ENCODE measurements at regions not wholly inside any gene's neighbourhood (a gene's known extent, or its start where the extent isn't known, plus 50 kb on each side); places are given as distances from the start of the nearest gene placed in this dataset.

- Histone ChIP-seq H2BK12ac (ENCODE audit: low read depth, low read length) (no peak overlapping the region), H3K79me2 (ENCODE audit: control insufficient read depth in 1 of 2, insufficient read depth in 2 of 2, low read length in 2 of 2) (no peaks in the 10 kb centered on the region), H2AK5ac (ENCODE audit: low read depth, low read length) (no peak overlapping the region), H3K14ac (ENCODE audit: insufficient read length) (no peak overlapping the region), H3K4me3 (ENCODE audit: extremely low read depth in 1 of 4, insufficient read depth in 2 of 4, low read depth in 3 of 4, low read length in 4 of 4) (no peak overlapping the region), H2BK15ac (ENCODE audit: low read length) (no peak overlapping the region), H3K36me3 (ENCODE audit: control insufficient read depth in 2 of 4, insufficient read depth in 4 of 4, low read length in 3 of 4) (no peaks in the 10 kb centered on the region), H4K8ac (ENCODE audit: extremely low read depth, insufficient read depth, low read length) (no peak overlapping the region), H4K20me1 (replicated peaks in 1 of 2; ENCODE audit: control insufficient read depth in 1 of 2, insufficient read depth in 2 of 2, low read length in 2 of 2) (no peaks in the 10 kb centered on the region), H3K4ac (replicated peaks; ENCODE audit: insufficient read length, low read depth, low read length) (no peak overlapping the region), H3K27ac (ENCODE audit: low read depth, low read length) (no peak overlapping the region), H3K23ac (ENCODE audit: insufficient read length) (no peak overlapping the region), H3K23me2 (ENCODE audit: low read depth, low read length) (no peaks in the 10 kb centered on the region), H4K91ac (replicated peaks; ENCODE audit: insufficient read length, low read length) (no peak overlapping the region), H2BK120ac (replicated peaks; ENCODE audit: low read depth, low read length) (no peak overlapping the region), H4K5ac (ENCODE audit: insufficient read length, low read depth, low read length) (no peak overlapping the region), H3K18ac (ENCODE audit: extremely low read depth, low read length) (no peak overlapping the region), H2BK5ac (ENCODE audit: low read depth, low read length) (no peak overlapping the region), H3K9ac (replicated peaks in 1 of 4; ENCODE audit: extremely low read depth in 1 of 4, low read depth in 3 of 4, low read length in 3 of 4) (no peak overlapping the region), H3K27me3 (replicated peaks in 1 of 4; ENCODE audit: control insufficient read depth in 3 of 4, extremely low read depth in 1 of 4, insufficient read depth in 3 of 4, low read length in 3 of 4) (no peaks in the 10 kb centered on the region), H2BK20ac (ENCODE audit: low read length) (peak overlapping the region; percentile 9; the same call in 1 of the 2 replicates), H3K4me1 (replicated peaks in 1 of 4; ENCODE audit: control insufficient read depth in 3 of 4, insufficient read depth in 4 of 4, low read length in 3 of 4) (no peaks in the 10 kb centered on the region), H3K79me1 (ENCODE audit: low read depth, low read length) (no peaks in the 10 kb centered on the region), H3K4me2 (ENCODE audit: insufficient read depth in 1 of 2, low read depth in 2 of 2, low read length in 2 of 2) (no peak overlapping the region), H3K56ac (replicated peaks; ENCODE audit: insufficient read length, low read depth, low read length) (no peak overlapping the region), H2AFZ (ENCODE audit: low read length) (peak overlapping the region; percentile 77), H3K9me3 (ENCODE audit: insufficient read depth in 2 of 2, low read depth in 1 of 2, low read length in 1 of 2) (0 out of 4 replicates have a peak, but pooled peaks cover 0 to 2% of the 10 kb centered on the region in 2 experiments)
- no peak for TF ChIP-seq CBX5 (IDR thresholded peaks at IDR 0.05; ENCODE audit: low read depth, low read length)
- no peak for TF ChIP-seq ZNF274 (IDR thresholded peaks at IDR 0.05; ENCODE audit: borderline replicate concordance, extremely low read depth, low read length)
- no peak for TF ChIP-seq E2F6 (IDR thresholded peaks at IDR 0.05)
- TF ChIP-seq ASH2L (IDR thresholded peaks at IDR 0.05; ENCODE audit: low read length), result no peak
- no peak for TF ChIP-seq MAX (IDR thresholded peaks at IDR 0.05)
- TF ChIP-seq NANOG (IDR thresholded peaks at IDR 0.05; ENCODE audit: insufficient read depth, low read depth, low read length, poor library complexity, severe bottlenecking), result no peak
- no peak for TF ChIP-seq RXRA (IDR thresholded peaks at IDR 0.05; ENCODE audit: insufficient read depth, low read depth, low read length)
- no peak for TF ChIP-seq RAD21 (IDR thresholded peaks at IDR 0.05 in 1 of 2, conservative IDR thresholded peaks at IDR 0.05 in 1 of 2; ENCODE audit: low read depth in 2 of 2, low read length in 2 of 2)
- 93% methylated on average over 5 of the region's 5 CpGs; no CpG with 5 or more reads in 1 of the 2 experiments for WGBS, 2 experiments (ENCODE audit: extremely low coverage in 1 of 2, insufficient coverage in 1 of 2, insufficient read length in 1 of 2, insufficient replicate concordance in 2 of 2, low coverage in 1 of 2, low lambda C conversion rate in 2 of 2, missing lambda C conversion rate in 1 of 2)
- DNase-seq (ENCODE audit: low read depth in 1 of 2, low spot score in 2 of 2), result no peak
- no peak for FAIRE-seq
- ChIA-PET CTCF (ENCODE audit: partially characterized antibody) (interaction anchor here (0.7 to 1.1 kb wide), 2 partner anchors 10 to 140 kb away, joined by 3 read pairs; no protein-coding TSS in a partner anchor), POLR2A (ENCODE audit: partially characterized antibody) (no interaction called here)
Observed at GRCh38 chr5:115686051-115686737, 60.4 kb upstream of the TMED7 start.
